ENCODE measurements at regions not wholly inside any gene's neighbourhood (a gene's known extent, or its start where the extent isn't known, plus 50 kb on each side); places are given as distances from the start of the nearest gene placed in this dataset.

- peaks cover 0 to 4% (median 2%) of the 10 kb centered on the region in 7 donors for H3K9me3 Mint-ChIP-seq
- Histone ChIP-seq H3K36me3 (replicated peaks in 1 of 2; ENCODE audit: control insufficient read depth in 1 of 2, insufficient read depth in 2 of 2, low read length in 2 of 2) (no peaks in the 10 kb centered on the region), H3K9ac (ENCODE audit: insufficient read depth, low read length, poor library complexity, severe bottlenecking) (no peak overlapping the region), H3K27me3 (ENCODE audit: control insufficient read depth in 2 of 2, insufficient read depth in 2 of 2, low read length in 2 of 2) (no peaks in the 10 kb centered on the region), H3K4me1 (ENCODE audit: control insufficient read depth in 1 of 2, insufficient read depth in 2 of 2, low read length in 2 of 2) (no peaks in the 10 kb centered on the region), H3K9me3 (replicated peaks in 1 of 2; ENCODE audit: control insufficient read depth in 1 of 2, insufficient read depth in 1 of 2, low read length in 2 of 2) (no peaks in the 10 kb centered on the region), H3K4me2 (replicated peaks; ENCODE audit: extremely low read depth, low read length, poor library complexity, severe bottlenecking) (no peak overlapping the region), H4K20me1 (ENCODE audit: insufficient read depth, low read length) (no peaks in the 10 kb centered on the region), H3K79me2 (ENCODE audit: insufficient read depth, low read length) (no peaks in the 10 kb centered on the region), H3K4me3 (replicated peaks in 1 of 3; ENCODE audit: low read depth in 2 of 3, low read length in 3 of 3) (no peak overlapping the region), H3K27ac (ENCODE audit: low read depth in 1 of 2, low read length in 2 of 2) (no peak overlapping the region), H2AFZ (ENCODE audit: insufficient read depth, low read depth, low read length, poor library complexity, severe bottlenecking) (no peak overlapping the region)
- DNase-seq: no peak
- H3K27ac Mint-ChIP-seq: no peak overlapping the region
- no peaks in the 10 kb centered on the region for H3K36me3 Mint-ChIP-seq
- intact Hi-C loops (cut with micrococcal nuclease): no loop called here
- H3K27me3 Mint-ChIP-seq (ENCODE audit: low read depth in 3 of 3): peaks cover 0 to 1% (median 0%) of the 10 kb centered on the region in 3 donors
- H3K4me3 Mint-ChIP-seq: no peak overlapping the region
- 80% methylated on average over 1 of the region's 2 CpGs for WGBS (ENCODE audit: insufficient coverage)
- TF ChIP-seq CTCF (IDR thresholded peaks at IDR 0.05): no peak
- no peaks in the 10 kb centered on the region for H3K4me1 Mint-ChIP-seq
These were observed 125.2 kb upstream of the SPON1 start for GRCh38 chr11:13837286-13837685.

- H3K27ac Mint-ChIP-seq: no peak overlapping the region
These were observed 121.1 kb upstream of the SPON1 start for GRCh38 chr11:13841393-13841792.

More at GRCh38 chr11:13841393-13841792, 121.1 kb upstream of the SPON1 start:
- Histone ChIP-seq H3K4me1 (ENCODE audit: control insufficient read depth in 1 of 2, insufficient read depth in 2 of 2, low read length in 2 of 2) (no peaks in the 10 kb centered on the region), H3K36me3 (replicated peaks in 1 of 2; ENCODE audit: control insufficient read depth in 1 of 2, insufficient read depth in 2 of 2, low read length in 2 of 2) (no peaks in the 10 kb centered on the region), H3K4me3 (replicated peaks in 1 of 3; ENCODE audit: low read depth in 2 of 3, low read length in 3 of 3) (no peak overlapping the region), H2AFZ (ENCODE audit: insufficient read depth, low read depth, low read length, poor library complexity, severe bottlenecking) (no peak overlapping the region), H3K79me2 (ENCODE audit: insufficient read depth, low read length) (no peaks in the 10 kb centered on the region), H3K27me3 (ENCODE audit: control insufficient read depth in 2 of 2, insufficient read depth in 2 of 2, low read length in 2 of 2) (no peaks in the 10 kb centered on the region), H3K9ac (ENCODE audit: insufficient read depth, low read length, poor library complexity, severe bottlenecking) (no peak overlapping the region), H3K4me2 (replicated peaks; ENCODE audit: extremely low read depth, low read length, poor library complexity, severe bottlenecking) (no peak overlapping the region), H3K27ac (ENCODE audit: low read depth in 1 of 2, low read length in 2 of 2) (no peak overlapping the region), H4K20me1 (ENCODE audit: insufficient read depth, low read length) (no peaks in the 10 kb centered on the region), H3K9me3 (replicated peaks in 1 of 2; ENCODE audit: control insufficient read depth in 1 of 2, insufficient read depth in 1 of 2, low read length in 2 of 2) (no peaks in the 10 kb centered on the region)
- no peak overlapping the region for H3K4me3 Mint-ChIP-seq
- peaks cover 0 to 1% (median 0%) of the 10 kb centered on the region in 7 donors for H3K9me3 Mint-ChIP-seq
- TF ChIP-seq CTCF (IDR thresholded peaks at IDR 0.05): no peak
- no peaks in the 10 kb centered on the region for H3K36me3 Mint-ChIP-seq
- intact Hi-C loops (cut with micrococcal nuclease): no loop called here
- DNase-seq: no peak
- no CpG with 5 or more reads among the region's 3 CpGs for WGBS (ENCODE audit: insufficient coverage)
- no peaks in the 10 kb centered on the region for H3K4me1 Mint-ChIP-seq
- H3K27me3 Mint-ChIP-seq (ENCODE audit: low read depth in 3 of 3): peaks cover 0 to 1% (median 0%) of the 10 kb centered on the region in 3 donors

All from CD14-positive monocyte (primary cell).